ENCODE measurements at regions not wholly inside any gene's neighbourhood (a gene's known extent, or its start where the extent isn't known, plus 50 kb on each side); places are given as distances from the start of the nearest gene placed in this dataset.

GRCh38 chr9:84154320-84154719, 173.7 kb downstream of the RMI1 start:
- Histone ChIP-seq H4K20me1 (ENCODE audit: insufficient read depth, low read length) (no peaks in the 10 kb centered on the region), H3K4me2 (ENCODE audit: insufficient read depth, low read length) (peak overlapping the region; percentile 37), H3K27me3 (ENCODE audit: insufficient read depth, low read length) (no peaks in the 10 kb centered on the region), H3K4me1 (ENCODE audit: insufficient read depth, low read length) (peaks cover 13% of the 10 kb centered on the region), H3K4me3 (ENCODE audit: insufficient read depth, low read length) (no peak overlapping the region), H3K36me3 (ENCODE audit: insufficient read depth, low read length) (no peaks in the 10 kb centered on the region), H3K79me2 (ENCODE audit: insufficient read depth, low read length) (no peaks in the 10 kb centered on the region), H3K27ac (ENCODE audit: low read depth, low read length) (peak overlapping the region; percentile 44), H3K9me3 (ENCODE audit: low read depth, low read length) (no peaks in the 10 kb centered on the region), H2AFZ (ENCODE audit: low read length) (no peak overlapping the region)
- DNase-seq (ENCODE audit: insufficient read length, low spot score, missing footprints) = no peak
- TF ChIP-seq, protein P1, sequence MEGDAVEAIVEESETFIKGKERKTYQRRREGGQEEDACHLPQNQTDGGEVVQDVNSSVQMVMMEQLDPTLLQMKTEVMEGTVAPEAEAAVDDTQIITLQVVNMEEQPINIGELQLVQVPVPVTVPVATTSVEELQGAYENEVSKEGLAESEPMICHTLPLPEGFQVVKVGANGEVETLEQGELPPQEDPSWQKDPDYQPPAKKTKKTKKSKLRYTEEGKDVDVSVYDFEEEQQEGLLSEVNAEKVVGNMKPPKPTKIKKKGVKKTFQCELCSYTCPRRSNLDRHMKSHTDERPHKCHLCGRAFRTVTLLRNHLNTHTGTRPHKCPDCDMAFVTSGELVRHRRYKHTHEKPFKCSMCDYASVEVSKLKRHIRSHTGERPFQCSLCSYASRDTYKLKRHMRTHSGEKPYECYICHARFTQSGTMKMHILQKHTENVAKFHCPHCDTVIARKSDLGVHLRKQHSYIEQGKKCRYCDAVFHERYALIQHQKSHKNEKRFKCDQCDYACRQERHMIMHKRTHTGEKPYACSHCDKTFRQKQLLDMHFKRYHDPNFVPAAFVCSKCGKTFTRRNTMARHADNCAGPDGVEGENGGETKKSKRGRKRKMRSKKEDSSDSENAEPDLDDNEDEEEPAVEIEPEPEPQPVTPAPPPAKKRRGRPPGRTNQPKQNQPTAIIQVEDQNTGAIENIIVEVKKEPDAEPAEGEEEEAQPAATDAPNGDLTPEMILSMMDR (IDR thresholded peaks at IDR 0.05; ENCODE audit: extremely low read depth, low read depth, low read length) = no peak

- no peak overlapping the region for H3K4me3 ChIP-seq (ENCODE audit: insufficient read depth, low read length)
- no peak overlapping the region for H3K27ac ChIP-seq (ENCODE audit: low read depth, low read length)
- peak overlapping the region; percentile 65 for H2AFZ ChIP-seq (ENCODE audit: low read length)
- H3K79me2 ChIP-seq (ENCODE audit: insufficient read depth, low read length) = no peaks in the 10 kb centered on the region
- no peak for DNase-seq (ENCODE audit: insufficient read length, low spot score, missing footprints)
- H3K4me1 ChIP-seq (ENCODE audit: insufficient read depth, low read length) = no peaks in the 10 kb centered on the region
- no peaks in the 10 kb centered on the region for H4K20me1 ChIP-seq (ENCODE audit: insufficient read depth, low read length)
- TF ChIP-seq, protein P1 (IDR thresholded peaks at IDR 0.05; ENCODE audit: extremely low read depth, low read depth, low read length) = no peak
- no peak overlapping the region for H3K4me2 ChIP-seq (ENCODE audit: insufficient read depth, low read length)
- no peaks in the 10 kb centered on the region for H3K27me3 ChIP-seq (ENCODE audit: insufficient read depth, low read length)
- H3K36me3 ChIP-seq (ENCODE audit: insufficient read depth, low read length) = no peaks in the 10 kb centered on the region
- H3K9me3 ChIP-seq (ENCODE audit: low read depth, low read length) = no peaks in the 10 kb centered on the region
These were observed 177.4 kb downstream of the SLC28A3 start for GRCh38 chr9:84163052-84163650.

- no peak for DNase-seq (ENCODE audit: insufficient read length, low spot score, missing footprints)
- no peaks in the 10 kb centered on the region for H3K36me3 ChIP-seq (ENCODE audit: insufficient read depth, low read length)
- peak overlapping the region; percentile 35 for H2AFZ ChIP-seq (ENCODE audit: low read length)
These were observed 173.7 kb downstream of the SLC28A3 start for GRCh38 chr9:84166891-84167290.

GRCh38 chr9:84169240-84169639, 171.3 kb downstream of the SLC28A3 start:
- Histone ChIP-seq H3K79me2 (ENCODE audit: insufficient read depth, low read length) (no peaks in the 10 kb centered on the region), H3K27me3 (ENCODE audit: insufficient read depth, low read length) (no peaks in the 10 kb centered on the region), H3K27ac (ENCODE audit: low read depth, low read length) (peak overlapping the region; percentile 74), H4K20me1 (ENCODE audit: insufficient read depth, low read length) (no peaks in the 10 kb centered on the region), H3K4me2 (ENCODE audit: insufficient read depth, low read length) (no peak overlapping the region), H3K36me3 (ENCODE audit: insufficient read depth, low read length) (no peaks in the 10 kb centered on the region), H3K4me3 (ENCODE audit: insufficient read depth, low read length) (no peak overlapping the region), H3K4me1 (ENCODE audit: insufficient read depth, low read length) (peaks cover 27% of the 10 kb centered on the region), H3K9me3 (ENCODE audit: low read depth, low read length) (no peaks in the 10 kb centered on the region), H2AFZ (ENCODE audit: low read length) (no peak overlapping the region)
- no peak for DNase-seq (ENCODE audit: insufficient read length, low spot score, missing footprints)
- TF ChIP-seq, protein P1 (IDR thresholded peaks at IDR 0.05; ENCODE audit: extremely low read depth, low read depth, low read length) = no peak

More at GRCh38 chr9:84166891-84167290, 173.7 kb downstream of the SLC28A3 start:
- no peaks in the 10 kb centered on the region for H3K9me3 ChIP-seq (ENCODE audit: low read depth, low read length)
- no peaks in the 10 kb centered on the region for H4K20me1 ChIP-seq (ENCODE audit: insufficient read depth, low read length)
- H3K4me2 ChIP-seq (ENCODE audit: insufficient read depth, low read length) = no peak overlapping the region
- no peaks in the 10 kb centered on the region for H3K27me3 ChIP-seq (ENCODE audit: insufficient read depth, low read length)
- TF ChIP-seq, protein P1 (IDR thresholded peaks at IDR 0.05; ENCODE audit: extremely low read depth, low read depth, low read length) = no peak
- H3K4me3 ChIP-seq (ENCODE audit: insufficient read depth, low read length) = no peak overlapping the region
- H3K27ac ChIP-seq (ENCODE audit: low read depth, low read length) = no peak overlapping the region
- no peaks in the 10 kb centered on the region for H3K79me2 ChIP-seq (ENCODE audit: insufficient read depth, low read length)
- H3K4me1 ChIP-seq (ENCODE audit: insufficient read depth, low read length) = peaks cover 27% of the 10 kb centered on the region

Measured in osteoblast (primary cell).